Testis (tissue), 2 donors: ENCODE measurements at regions not wholly inside any gene's neighbourhood (a gene's known extent, or its start where the extent isn't known, plus 50 kb on each side); places are given as distances from the start of the nearest gene placed in this dataset.
A peak's percentile ranks its signal among the peaks of the same experiment; 100 is the strongest.

Source experiments
- DNase-seq: peaks from one replicate; pipeline ENCODE4 v3.0.0-alpha.2; 2019
- H3K27ac ChIP-seq, 2 donors: fragments of 200-600 bp; sonication (generic); one replicate each; pipeline ENCODE4 v1.5.1; 2019
- H3K27me3 ChIP-seq: fragments of 200-600 bp; sonication (generic); one replicate; pipeline ENCODE4 v1.5.1; 2019
- H3K36me3 ChIP-seq: fragments of 200-600 bp; sonication (generic); one replicate; pipeline ENCODE4 v1.5.1; 2017; ENCODE audit warnings: low read depth; ENCODE audit errors: missing control alignments
- H3K4me1 ChIP-seq: fragments of 200-600 bp; sonication (generic); one replicate; pipeline ENCODE4 v1.5.1; 2019
- H3K4me3 ChIP-seq, 2 donors: fragments of 200-600 bp; sonication (generic); one replicate each; pipeline ENCODE4 v1.5.1; 2017 to 2019
- H3K9me3 ChIP-seq: fragments of 200-600 bp; sonication (generic); one replicate; pipeline ENCODE4 v1.5.1; 2017
- CTCF ChIP-seq, 3 experiments: fragments of 450-650 bp in 2 of 3; fragments of 200-600 bp in 1 of 3; sonication (generic) in 1 of 3; IDR thresholded peaks; one replicate each; pipeline ENCODE4 v1.5.1; 2016 to 2019; ENCODE audit warnings: antibody characterized with exemption in 3 of 3, mild to moderate bottlenecking in 2 of 3, moderate library complexity in 1 of 3
- POLR2A ChIP-seq: fragments of 450-650 bp; IDR thresholded peaks from one replicate; pipeline ENCODE4 v1.6.1; 2017; ENCODE audit warnings: antibody characterized with exemption, mild to moderate bottlenecking, moderate library complexity
- WGBS, 2 donors: methylation state at CpG; one replicate each; pipeline ENCODE4 v1.1.5; 2018; 5-methylcytosine and 5-hydroxymethylcytosine counted together
- intact Hi-C: fragments of 100-400 bp; cut with DNase I; formaldehyde crosslinking; loops from one replicate; pipeline ENCODE4 v1.15.1; 2023; ENCODE audit warnings: low total_unique reads

GRCh38 chr10:31700181-31700611 is 228.4 kb downstream of the ARHGAP12 start:
- intact Hi-C loops, result no loop called here
- H3K4me3 ChIP-seq, result no peak overlapping the region
- TF ChIP-seq POLR2A (no peak), CTCF (IDR thresholded peaks at IDR 0.05) (no peak)
- H3K36me3 ChIP-seq, result no peaks in the 10 kb centered on the region
- H3K4me1 ChIP-seq, result peaks cover 25% of the 10 kb centered on the region
- 39 to 54% methylated on average over 11 of the region's 11 CpGs for WGBS, 2 donors
- no peaks in the 10 kb centered on the region for H3K9me3 ChIP-seq
- peak overlapping the region; percentile 25 to 92 for H3K27ac ChIP-seq
- no peak for DNase-seq
- H3K27me3 ChIP-seq, result no peaks in the 10 kb centered on the region

- H3K9me3 ChIP-seq, result no peaks in the 10 kb centered on the region
- peak overlapping the region; percentile 56 to 92 for H3K27ac ChIP-seq
- peak; percentile 70 for DNase-seq
- no peaks in the 10 kb centered on the region for H3K27me3 ChIP-seq
- TF ChIP-seq POLR2A (no peak), CTCF (IDR thresholded peaks at IDR 0.05) (no peak)
- intact Hi-C loops, result no loop called here
- no peak overlapping the region for H3K4me3 ChIP-seq
- WGBS, 2 donors, result 57 to 66% methylated on average over 11 of the region's 11 CpGs
- H3K4me1 ChIP-seq, result peaks cover 25% of the 10 kb centered on the region
- no peaks in the 10 kb centered on the region for H3K36me3 ChIP-seq
Observed at GRCh38 chr10:31698181-31698830, 230.3 kb downstream of the ARHGAP12 start.

GRCh38 chr10:31697271-31698180 is 231.1 kb downstream of the ARHGAP12 start:
- Histone ChIP-seq H3K4me3 (no peak overlapping the region), H3K27ac (peak overlapping the region; percentile 86 to 92), H3K4me1 (peaks cover 25% of the 10 kb centered on the region), H3K27me3 (no peaks in the 10 kb centered on the region), H3K36me3 (no peaks in the 10 kb centered on the region), H3K9me3 (no peaks in the 10 kb centered on the region)
- TF ChIP-seq CTCF (IDR thresholded peaks at IDR 0.05), result no peak
- no peak for TF ChIP-seq POLR2A
- DNase-seq, result peak; percentile 62
- 32 to 60% methylated on average over 12 to 19 of the region's 19 CpGs for WGBS, 2 donors
- intact Hi-C loops, result no loop called here

GRCh38 chr10:31694929-31695837 is 233.4 kb downstream of the ARHGAP12 start:
- H3K9me3 ChIP-seq, result no peaks in the 10 kb centered on the region
- no peak overlapping the region for H3K4me3 ChIP-seq
- no peaks in the 10 kb centered on the region for H3K27me3 ChIP-seq
- H3K36me3 ChIP-seq, result no peaks in the 10 kb centered on the region
- TF ChIP-seq POLR2A (no peak), CTCF (IDR thresholded peaks at IDR 0.05) (no peak)
- DNase-seq, result no peak
- H3K4me1 ChIP-seq, result peaks cover 21% of the 10 kb centered on the region
- H3K27ac ChIP-seq, result no peak overlapping the region
- intact Hi-C loops, result no loop called here
- 94% methylated on average over 11 to 14 of the region's 14 CpGs for WGBS, 2 donors
